ENCODE measurements at regions not wholly inside any gene's neighbourhood (a gene's known extent, or its start where the extent isn't known, plus 50 kb on each side); places are given as distances from the start of the nearest gene placed in this dataset.

DNA sequence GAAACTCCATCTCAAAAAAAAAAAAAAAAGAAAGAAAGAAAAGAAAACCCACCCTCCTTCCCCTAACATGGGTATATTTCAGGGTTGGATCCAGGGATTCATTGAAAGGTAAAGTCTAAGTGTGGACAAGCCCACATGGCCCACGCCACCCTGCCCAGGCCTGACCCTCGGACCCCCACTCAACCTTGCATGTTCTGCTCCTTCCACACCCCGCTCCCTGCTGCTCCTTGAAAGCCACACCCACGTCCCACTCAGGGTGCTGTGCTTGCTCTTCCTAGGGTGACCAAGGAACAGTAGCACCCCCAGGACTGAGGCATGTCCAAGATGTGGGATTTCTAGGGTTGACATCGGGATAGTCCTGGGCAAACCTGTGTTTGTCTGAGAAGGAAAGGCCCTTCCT is 172.7 kb upstream of the MYCN start:
- POLR2A ChIA-PET, result no interaction called here
- ATAC-seq (no peak), DNase-seq (ENCODE audit: low read depth, low spot score) (no peak)
- Histone ChIP-seq H3K36me3 (ENCODE audit: control insufficient read depth, insufficient read depth, low read length) (no peaks in the 10 kb centered on the region), H3K9me3 (ENCODE audit: control insufficient read depth, insufficient read depth, low read depth, low read length) (no peaks in the 10 kb centered on the region), H3K27me3 (ENCODE audit: control insufficient read depth, insufficient read depth, low read length) (no peaks in the 10 kb centered on the region; the same call in 1 of the 2 replicates), H3K27ac (ENCODE audit: low read length) (no peak overlapping the region), H3K4me3 (ENCODE audit: low read depth in 2 of 2, low read length in 2 of 2) (no peak overlapping the region), H3K4me1 (ENCODE audit: control insufficient read depth, insufficient read depth, low read length) (no peaks in the 10 kb centered on the region; the same call in 1 of the 2 replicates)
- in situ Hi-C loops (cut with HindIII; ENCODE audit: low pct_unique_long_range_greater_than_20kb, low sequenced_read_pairs), result no loop called here
- CTCF ChIA-PET, result no interaction called here
- TF ChIP-seq, protein P1, sequence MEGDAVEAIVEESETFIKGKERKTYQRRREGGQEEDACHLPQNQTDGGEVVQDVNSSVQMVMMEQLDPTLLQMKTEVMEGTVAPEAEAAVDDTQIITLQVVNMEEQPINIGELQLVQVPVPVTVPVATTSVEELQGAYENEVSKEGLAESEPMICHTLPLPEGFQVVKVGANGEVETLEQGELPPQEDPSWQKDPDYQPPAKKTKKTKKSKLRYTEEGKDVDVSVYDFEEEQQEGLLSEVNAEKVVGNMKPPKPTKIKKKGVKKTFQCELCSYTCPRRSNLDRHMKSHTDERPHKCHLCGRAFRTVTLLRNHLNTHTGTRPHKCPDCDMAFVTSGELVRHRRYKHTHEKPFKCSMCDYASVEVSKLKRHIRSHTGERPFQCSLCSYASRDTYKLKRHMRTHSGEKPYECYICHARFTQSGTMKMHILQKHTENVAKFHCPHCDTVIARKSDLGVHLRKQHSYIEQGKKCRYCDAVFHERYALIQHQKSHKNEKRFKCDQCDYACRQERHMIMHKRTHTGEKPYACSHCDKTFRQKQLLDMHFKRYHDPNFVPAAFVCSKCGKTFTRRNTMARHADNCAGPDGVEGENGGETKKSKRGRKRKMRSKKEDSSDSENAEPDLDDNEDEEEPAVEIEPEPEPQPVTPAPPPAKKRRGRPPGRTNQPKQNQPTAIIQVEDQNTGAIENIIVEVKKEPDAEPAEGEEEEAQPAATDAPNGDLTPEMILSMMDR (IDR thresholded peaks at IDR 0.05), result no peak
- TF ChIP-seq, protein P2, sequence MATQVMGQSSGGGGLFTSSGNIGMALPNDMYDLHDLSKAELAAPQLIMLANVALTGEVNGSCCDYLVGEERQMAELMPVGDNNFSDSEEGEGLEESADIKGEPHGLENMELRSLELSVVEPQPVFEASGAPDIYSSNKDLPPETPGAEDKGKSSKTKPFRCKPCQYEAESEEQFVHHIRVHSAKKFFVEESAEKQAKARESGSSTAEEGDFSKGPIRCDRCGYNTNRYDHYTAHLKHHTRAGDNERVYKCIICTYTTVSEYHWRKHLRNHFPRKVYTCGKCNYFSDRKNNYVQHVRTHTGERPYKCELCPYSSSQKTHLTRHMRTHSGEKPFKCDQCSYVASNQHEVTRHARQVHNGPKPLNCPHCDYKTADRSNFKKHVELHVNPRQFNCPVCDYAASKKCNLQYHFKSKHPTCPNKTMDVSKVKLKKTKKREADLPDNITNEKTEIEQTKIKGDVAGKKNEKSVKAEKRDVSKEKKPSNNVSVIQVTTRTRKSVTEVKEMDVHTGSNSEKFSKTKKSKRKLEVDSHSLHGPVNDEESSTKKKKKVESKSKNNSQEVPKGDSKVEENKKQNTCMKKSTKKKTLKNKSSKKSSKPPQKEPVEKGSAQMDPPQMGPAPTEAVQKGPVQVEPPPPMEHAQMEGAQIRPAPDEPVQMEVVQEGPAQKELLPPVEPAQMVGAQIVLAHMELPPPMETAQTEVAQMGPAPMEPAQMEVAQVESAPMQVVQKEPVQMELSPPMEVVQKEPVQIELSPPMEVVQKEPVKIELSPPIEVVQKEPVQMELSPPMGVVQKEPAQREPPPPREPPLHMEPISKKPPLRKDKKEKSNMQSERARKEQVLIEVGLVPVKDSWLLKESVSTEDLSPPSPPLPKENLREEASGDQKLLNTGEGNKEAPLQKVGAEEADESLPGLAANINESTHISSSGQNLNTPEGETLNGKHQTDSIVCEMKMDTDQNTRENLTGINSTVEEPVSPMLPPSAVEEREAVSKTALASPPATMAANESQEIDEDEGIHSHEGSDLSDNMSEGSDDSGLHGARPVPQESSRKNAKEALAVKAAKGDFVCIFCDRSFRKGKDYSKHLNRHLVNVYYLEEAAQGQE (IDR thresholded peaks at IDR 0.05; ENCODE audit: insufficient read depth in 1 of 2, low read depth in 2 of 2, low read length in 1 of 2), result no peak
- TF ChIP-seq SIN3A (IDR thresholded peaks at IDR 0.05; ENCODE audit: borderline replicate concordance, insufficient read depth, low read depth, low read length) (no peak), POLR2AphosphoS5 (IDR thresholded peaks at IDR 0.05; ENCODE audit: low read depth, low read length) (no peak), TCF7L2 (IDR thresholded peaks at IDR 0.05; ENCODE audit: low read depth, low read length) (no peak)
- no TSS peak for BruUV-seq (replicated peaks)
- intact Hi-C loops (cut with micrococcal nuclease; ENCODE audit: unreplicated experiment), result no loop called here

DNA sequence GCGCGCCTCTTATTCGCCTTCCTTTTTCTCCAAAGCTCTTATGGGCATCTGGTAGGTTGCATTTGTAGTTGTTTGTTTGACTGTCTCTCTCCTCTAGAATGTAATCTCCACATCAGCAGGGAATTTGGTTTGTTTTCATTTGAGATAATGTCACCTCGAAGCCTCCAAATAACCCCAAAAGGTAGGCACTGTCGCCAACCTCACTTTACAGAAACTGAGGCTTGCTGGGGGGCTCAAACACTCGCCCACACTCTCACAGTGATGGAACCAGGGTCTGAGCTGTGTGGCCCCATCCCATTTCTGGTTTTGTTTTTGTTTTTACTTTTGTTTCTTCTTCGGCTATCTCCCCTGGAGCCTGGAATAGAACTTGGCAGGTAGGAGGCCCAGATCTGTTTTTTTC is 172.2 kb upstream of the MYCN start:
- BruUV-seq (replicated peaks), result no TSS peak
- in situ Hi-C loops (cut with HindIII; ENCODE audit: low pct_unique_long_range_greater_than_20kb, low sequenced_read_pairs) (no loop called here), intact Hi-C loops (cut with micrococcal nuclease; ENCODE audit: unreplicated experiment) (no loop called here)
- ChIA-PET POLR2A (no interaction called here), CTCF (no interaction called here)
- no peak overlapping the region for H3K4me3 ChIP-seq (ENCODE audit: low read depth in 2 of 2, low read length in 2 of 2)
- no peak for TF ChIP-seq SIN3A (IDR thresholded peaks at IDR 0.05; ENCODE audit: borderline replicate concordance, insufficient read depth, low read depth, low read length)
- TF ChIP-seq, protein P2 (IDR thresholded peaks at IDR 0.05; ENCODE audit: insufficient read depth in 1 of 2, low read depth in 2 of 2, low read length in 1 of 2), result no peak
- TF ChIP-seq, protein P1 (IDR thresholded peaks at IDR 0.05), result no peak
- TF ChIP-seq TCF7L2 (IDR thresholded peaks at IDR 0.05; ENCODE audit: low read depth, low read length), result no peak
- TF ChIP-seq POLR2AphosphoS5 (IDR thresholded peaks at IDR 0.05; ENCODE audit: low read depth, low read length), result no peak
- H3K27ac ChIP-seq (ENCODE audit: low read length), result no peak overlapping the region
- ATAC-seq, result no peak
- H3K4me1 ChIP-seq (ENCODE audit: control insufficient read depth, insufficient read depth, low read length), result no peaks in the 10 kb centered on the region; the same call in 1 of the 2 replicates
- H3K9me3 ChIP-seq (ENCODE audit: control insufficient read depth, insufficient read depth, low read depth, low read length), result no peaks in the 10 kb centered on the region
- no peak for DNase-seq (ENCODE audit: low read depth, low spot score)
- no peaks in the 10 kb centered on the region for H3K36me3 ChIP-seq (ENCODE audit: control insufficient read depth, insufficient read depth, low read length)
- no peaks in the 10 kb centered on the region; the same call in 1 of the 2 replicates for H3K27me3 ChIP-seq (ENCODE audit: control insufficient read depth, insufficient read depth, low read length)
